K562 (cell line): ENCODE measurements at regions not wholly inside any gene's neighbourhood (a gene's known extent, or its start where the extent isn't known, plus 50 kb on each side); places are given as distances from the start of the nearest gene placed in this dataset.

Experiments used
- CTCF ChIP-seq, 3 experiments: IDR thresholded peaks in 2 of 3; conservative IDR thresholded peaks in 1 of 3; 2 replicates each; pipeline ENCODE4 v1.5.1; 2011 to 2012; ENCODE audit warnings: low read length in 3 of 3, mild to moderate bottlenecking in 3 of 3, control low read depth in 2 of 3, improper control_type of control experiment in 1 of 3, inconsistent platforms in 1 of 3, low read depth in 1 of 3, mixed read lengths in 1 of 3, moderate library complexity in 1 of 3; ENCODE audit not compliant: insufficient read depth in 2 of 3
- EZH2 ChIP-seq: IDR thresholded peaks from 2 replicates; pipeline ENCODE4 v1.6.1; 2012; ENCODE audit warnings: low read depth, mild to moderate bottlenecking, inconsistent platforms, low read length, borderline replicate concordance
- JUN ChIP-seq, 2 experiments: sonication (generic) in 1 of 2; formaldehyde crosslinking in 1 of 2; IDR thresholded peaks; 2 replicates each; pipeline versions ENCODE4 v1.6.1 to v1.8.0; 2012 to 2022; ENCODE audit warnings: borderline replicate concordance in 2 of 2, mild to moderate bottlenecking in 2 of 2, improper control_type of control experiment in 1 of 2, low read depth in 1 of 2, low read length in 1 of 2, missing genetic modification reagents in 1 of 2
- MAFK ChIP-seq: IDR thresholded peaks from 2 replicates; pipeline ENCODE4 v1.6.1; 2011; ENCODE audit warnings: low read length, improper control_type of control experiment
- PCBP1 ChIP-seq: fragments of 200-400 bp; formaldehyde crosslinking; IDR thresholded peaks from 2 replicates; pipeline ENCODE4 v1.6.1; 2018; ENCODE audit warnings: mild to moderate bottlenecking, low read depth, low read length; ENCODE audit not compliant: poor library complexity, severe bottlenecking
- RUNX1 ChIP-seq: sonication (generic); IDR thresholded peaks from 2 replicates; pipeline ENCODE4 v1.6.1; 2016; ENCODE audit warnings: antibody characterized with exemption, low read depth
- SPI1 ChIP-seq: IDR thresholded peaks from 2 replicates; pipeline ENCODE4 v1.6.1; 2011; ENCODE audit warnings: low read depth, low read length, control low read depth, borderline replicate concordance
- TBP ChIP-seq: optimal IDR thresholded peaks from 2 replicates; pipeline ENCODE3; 2011; ENCODE audit warnings: low read depth, low read length, improper control_type of control experiment
- ZNF274 ChIP-seq: IDR thresholded peaks from 2 replicates; pipeline ENCODE4 v1.6.1; 2011; ENCODE audit warnings: low read depth, mild to moderate bottlenecking, low read length, moderate library complexity, borderline replicate concordance
- ZNF589 ChIP-seq: fragments of 200-800 bp; sonication (Bioruptor generic); IDR thresholded peaks from 2 replicates; pipeline ENCODE4 v1.6.1; 2016; ENCODE audit warnings: low read depth, missing genetic modification characterization, missing compliant biosample characterization
- ZNF830 ChIP-seq: fragments of 250-450 bp; sonication (Bioruptor Pico); IDR thresholded peaks from 2 replicates; pipeline ENCODE4 v1.5.0; 2021; ENCODE audit warnings: mild to moderate bottlenecking

- TF ChIP-seq MAFK (no peak), TBP (no peak), CTCF (IDR thresholded peaks at IDR 0.05 in 2 of 3, conservative IDR thresholded peaks at IDR 0.05 in 1 of 3; ENCODE audit: insufficient read depth in 2 of 3, low read depth in 1 of 3, low read length in 3 of 3) (no peak), ZNF830 (CRISPR knock-in tag) (no peak), ZNF589 (CRISPR knock-in tag) (no peak), ZNF274 (no peak), PCBP1 (no peak), SPI1 (no peak), EZH2 (no peak), JUN (IDR thresholded peaks at IDR 0.05; ENCODE audit: borderline replicate concordance, low read depth, low read length) (no peak), JUN (CRISPR knock-in tag; IDR thresholded peaks at IDR 0.05; ENCODE audit: borderline replicate concordance) (no peak), RUNX1 (no peak)
Observed at GRCh38 chr2:75775311-75775823, 64.7 kb upstream of the GCFC2 start.
